SK-N-SH (cell line): ENCODE measurements at regions not wholly inside any gene's neighbourhood (a gene's known extent, or its start where the extent isn't known, plus 50 kb on each side); places are given as distances from the start of the nearest gene placed in this dataset.

ENCODE experiments used
- CTCF ChIA-PET: fragments of 300-600, 350-600 bp; formaldehyde crosslinking; extraction: SDS; loops from one replicate; lab custom pipeline; 2021; lab: Yijun Ruan, JAX
- POLR2A ChIA-PET: fragments of 350-600 bp; sonication (Branson Sonifier 250); formaldehyde crosslinking; extraction: SDS; loops from one replicate; lab custom pipeline; 2020; ENCODE audit warnings: antibody characterized with exemption, inconsistent platforms; lab: Yijun Ruan, JAX
- DNase-seq: peaks from one replicate; pipeline ENCODE4 v3.0.0; 2012
- H2AFZ ChIP-seq: fragments of 200-600 bp; sonication (generic); 2 replicates; pipeline ENCODE4 v1.8.1; 2016; ENCODE audit warnings: antibody characterized with exemption, mild to moderate bottlenecking, low read depth
- H3F3A ChIP-seq: fragments of 200-600 bp; sonication (generic); replicated peaks from 2 replicates; pipeline ENCODE3; 2016; ENCODE audit warnings: antibody characterized with exemption, mild to moderate bottlenecking; ENCODE audit not compliant: insufficient read depth
- H3K27ac ChIP-seq, 2 experiments: fragments of 200-500 bp in 1 of 2; fragments of 200-600 bp in 1 of 2; sonication (Bioruptor generic) in 1 of 2; sonication (generic), shearing (Covaris generic) in 1 of 2; 2 replicates each; pipeline versions ENCODE4 v1.5.1 to v1.6.1; 2014 to 2016; ENCODE audit warnings: low read depth in 2 of 2, inconsistent platforms in 1 of 2, low read length in 1 of 2, mild to moderate bottlenecking in 1 of 2, mixed read lengths in 1 of 2
- H3K27me3 ChIP-seq: fragments of 200-600 bp; sonication (generic), shearing (Covaris generic); 2 replicates; pipeline ENCODE4 v1.6.1; 2016; ENCODE audit warnings: mixed run types; ENCODE audit not compliant: insufficient read depth
- H3K36me3 ChIP-seq, 2 experiments: fragments of 200-500 bp in 1 of 2; fragments of 200-600 bp in 1 of 2; sonication (Bioruptor generic) in 1 of 2; sonication (generic) in 1 of 2; replicated peaks in 1 of 2; 2 replicates each; pipeline versions ENCODE3 to v1.5.1; 2014 to 2016; ENCODE audit warnings: low read length in 1 of 2, mild to moderate bottlenecking in 1 of 2; ENCODE audit not compliant: insufficient read depth in 2 of 2, control insufficient read depth in 1 of 2
- H3K4me1 ChIP-seq, 2 experiments: fragments of 200-500 bp in 1 of 2; fragments of 200-600 bp in 1 of 2; sonication (Bioruptor generic) in 1 of 2; sonication (generic), shearing (Covaris generic) in 1 of 2; 2 replicates each; pipeline versions ENCODE4 v1.5.1 to v1.6.1; 2014 to 2016; ENCODE audit warnings: low read depth in 1 of 2, low read length in 1 of 2, mixed run types in 1 of 2; ENCODE audit not compliant: insufficient read depth in 2 of 2, control insufficient read depth in 1 of 2
- H3K4me2 ChIP-seq: fragments of 200-600 bp; sonication (generic), shearing (Covaris generic); 2 replicates; pipeline ENCODE4 v1.6.1; 2017; ENCODE audit warnings: mixed run types
- H3K4me3 ChIP-seq, 2 experiments: fragments of 200-500 bp in 1 of 2; fragments of 200-600 bp in 1 of 2; sonication (Bioruptor generic) in 1 of 2; sonication (generic), shearing (Covaris generic) in 1 of 2; 2 replicates each; pipeline versions ENCODE4 v1.5.1 to v1.8.1; 2014 to 2016; ENCODE audit warnings: low read depth in 2 of 2, inconsistent platforms in 1 of 2, low read length in 1 of 2, mild to moderate bottlenecking in 1 of 2, mixed read lengths in 1 of 2, moderate library complexity in 1 of 2
- H3K79me2 ChIP-seq: fragments of 200-600 bp; sonication (generic); 2 replicates; pipeline ENCODE4 v1.8.1; 2017; ENCODE audit warnings: mild to moderate bottlenecking; ENCODE audit not compliant: insufficient read depth
- H3K9ac ChIP-seq: fragments of 200-600 bp; sonication (generic); 2 replicates; pipeline ENCODE4 v1.6.1; 2017; ENCODE audit warnings: mixed run types
- H3K9me2 ChIP-seq: fragments of 200-600 bp; sonication (generic); 2 replicates; pipeline ENCODE4 v1.6.1; 2017; ENCODE audit warnings: mixed run types
- H3K9me3 ChIP-seq: fragments of 200-600 bp; sonication (generic); 2 replicates; pipeline ENCODE4 v1.6.1; 2017; ENCODE audit warnings: mixed run types, mild to moderate bottlenecking, moderate library complexity
- H4K20me1 ChIP-seq: fragments of 200-600 bp; sonication (generic); 2 replicates; pipeline ENCODE4 v1.6.1; 2017; ENCODE audit warnings: mild to moderate bottlenecking, mixed run types; ENCODE audit not compliant: insufficient read depth
- CTCF ChIP-seq: fragments of 200-600 bp; sonication (generic); IDR thresholded peaks from 2 replicates; pipeline ENCODE4 v1.6.1; 2017; ENCODE audit warnings: antibody characterized with exemption, mild to moderate bottlenecking, moderate library complexity
- ELF1 ChIP-seq: IDR thresholded peaks from 2 replicates; pipeline ENCODE4 v1.4.0; 2012
- FOXJ3 ChIP-seq: sonication (generic); formaldehyde crosslinking; IDR thresholded peaks from 2 replicates; pipeline ENCODE4 v1.5.1; 2020; ENCODE audit warnings: mild to moderate bottlenecking, missing genetic modification reagents
- GATA2 ChIP-seq: sonication (generic); formaldehyde crosslinking; IDR thresholded peaks from 2 replicates; pipeline ENCODE4 v1.5.0; 2020; ENCODE audit warnings: mild to moderate bottlenecking, missing genetic modification reagents
- MEF2A ChIP-seq: IDR thresholded peaks from 2 replicates; pipeline ENCODE4 v1.4.0; 2012; ENCODE audit warnings: low read depth, borderline replicate concordance
- POLR2AphosphoS5 ChIP-seq: IDR thresholded peaks from 2 replicates; pipeline ENCODE4 v1.6.1; 2012; ENCODE audit warnings: low read depth, low read length
- REST ChIP-seq: IDR thresholded peaks from 2 replicates; pipeline ENCODE4 v1.6.1; 2012; ENCODE audit warnings: mild to moderate bottlenecking, low read depth, low read length, moderate library complexity
- RFX5 ChIP-seq: IDR thresholded peaks from 2 replicates; pipeline ENCODE4 v1.6.1; 2012; ENCODE audit warnings: mild to moderate bottlenecking, improper control_type of control experiment, low read length
- TAF1 ChIP-seq: IDR thresholded peaks from 2 replicates; pipeline ENCODE4 v1.6.1; 2012; ENCODE audit warnings: low read depth, mild to moderate bottlenecking, low read length, moderate library complexity, borderline replicate concordance
- TEAD4 ChIP-seq: IDR thresholded peaks from 2 replicates; pipeline ENCODE4 v1.4.0; 2012; ENCODE audit warnings: mild to moderate bottlenecking, borderline replicate concordance; ENCODE audit not compliant: insufficient read depth
- USF2 ChIP-seq: fragments of 150-350 bp; IDR thresholded peaks from 2 replicates; pipeline ENCODE4 v1.6.1; 2017; ENCODE audit warnings: antibody characterized with exemption, low read length, low read depth, borderline replicate concordance
- ZBTB33 ChIP-seq: IDR thresholded peaks from 2 replicates; pipeline ENCODE4 v1.4.0; 2012; ENCODE audit warnings: low read depth, borderline replicate concordance
- WGBS: methylation state at CpG from one replicate; pipeline ENCODE4 v1.1.6; 2017; ENCODE audit warnings: low lambda C conversion rate; 5-methylcytosine and 5-hydroxymethylcytosine counted together

- TF ChIP-seq REST (no peak), POLR2AphosphoS5 (no peak), ELF1 (no peak), FOXJ3 (CRISPR knock-in tag) (no peak), TAF1 (no peak)
- TF ChIP-seq, all 33 proteins: peak for 0
Observed at GRCh38 chr21:27110956-27111355, 144.1 kb upstream of the ADAMTS5 start (continued).

- Histone ChIP-seq H3K36me3 (no peaks in the 10 kb centered on the region), H3K9me2 (no peaks in the 10 kb centered on the region), H3K4me2 (peak overlapping the region; percentile 50)
Observed at GRCh38 chr21:27108701-27109100, 141.8 kb upstream of the ADAMTS5 start.

More at GRCh38 chr21:27108701-27109100, 141.8 kb upstream of the ADAMTS5 start:
- Histone ChIP-seq H3K27ac (peak overlapping the region; percentile 65 to 81; a peak in 3 of 4 replicates), H3K27me3 (no peaks in the 10 kb centered on the region), H4K20me1 (no peaks in the 10 kb centered on the region), H3K9ac (no peak overlapping the region), H3K9me3 (no peaks in the 10 kb centered on the region), H3K79me2 (no peaks in the 10 kb centered on the region), H2AFZ (0 out of 2 replicates have a peak overlapping the region, but pooled peaks have one; percentile 43), H3K4me3 (peak overlapping the region in 1 of 2 experiments; percentile 1; a peak in 1 of 4 replicates), H3K4me1 (peaks cover 0 to 18% of the 10 kb centered on the region in 2 experiments; a peak in 2 of 4 replicates), H3F3A (peaks cover 10% of the 10 kb centered on the region)
- TF ChIP-seq TEAD4 = no peak
- no peak for TF ChIP-seq RFX5
- no peak for TF ChIP-seq GATA2
- TF ChIP-seq USF2 = no peak
- TF ChIP-seq ELF1 = no peak
- no peak for TF ChIP-seq CTCF
- TF ChIP-seq ZBTB33 = no peak
- TF ChIP-seq MEF2A = no peak
- ChIA-PET POLR2A (no interaction called here), CTCF (no interaction called here)
- no peak for DNase-seq
- WGBS = 61% methylated on average over 2 of the region's 2 CpGs
